Stimulated activated CD4-positive, alpha-beta T cell treated with anti-CD3 and anti-CD28 coated beads, Interleukin-15, amount 100 ng/mL, for 48 hours (primary cell): ENCODE measurements at regions not wholly inside any gene's neighbourhood (a gene's known extent, or its start where the extent isn't known, plus 50 kb on each side); places are given as distances from the start of the nearest gene placed in this dataset.

ENCODE experiments used
- DNase-seq, 2 donors: peaks; one replicate each; pipeline ENCODE4 v3.0.0-alpha.2; 2020; ENCODE audit warnings: low read depth in 2 of 2

GRCh38 chr3:5616873-5617272, 429.4 kb downstream of the EDEM1 start:
- DNase-seq, result no peak

GRCh38 chr3:5618170-5618569, 430.7 kb downstream of the EDEM1 start:
- no peak for DNase-seq

- DNase-seq, result no peak
Observed at GRCh38 chr3:5630406-5630805, 442.9 kb downstream of the EDEM1 start.

GRCh38 chr3:5633960-5634359, 446.5 kb downstream of the EDEM1 start:
- DNase-seq, result no peak

GRCh38 chr3:5634411-5634810, 446.9 kb downstream of the EDEM1 start:
- DNase-seq, result no peak

- no peak for DNase-seq
Observed at GRCh38 chr3:5635746-5636145, 448.2 kb downstream of the EDEM1 start.

GRCh38 chr3:5638550-5638949, 451.0 kb downstream of the EDEM1 start:
- no peak for DNase-seq

GRCh38 chr3:5644773-5645670, 457.5 kb downstream of the EDEM1 start:
- DNase-seq, result no peak

GRCh38 chr3:5645692-5646410, 458.3 kb downstream of the EDEM1 start:
- DNase-seq, result no peak

GRCh38 chr3:5650303-5650702, 462.8 kb downstream of the EDEM1 start:
- DNase-seq, result no peak

GRCh38 chr3:5651351-5651750, 463.8 kb downstream of the EDEM1 start:
- DNase-seq, result no peak

GRCh38 chr3:5653426-5654143, 466.1 kb downstream of the EDEM1 start:
- DNase-seq, result no peak

- DNase-seq, result no peak
Observed at GRCh38 chr3:5657106-5657505, 469.6 kb downstream of the EDEM1 start.

GRCh38 chr3:5663601-5664000, 476.1 kb downstream of the EDEM1 start:
- DNase-seq, result no peak

- no peak for DNase-seq
Observed at GRCh38 chr3:5666455-5666854, 478.9 kb downstream of the EDEM1 start.

GRCh38 chr3:5673521-5673920, 486.0 kb downstream of the EDEM1 start:
- no peak for DNase-seq

GRCh38 chr3:5675319-5675718, 487.8 kb downstream of the EDEM1 start:
- no peak for DNase-seq

- DNase-seq, result no peak
Observed at GRCh38 chr3:5677555-5677954, 490.0 kb downstream of the EDEM1 start.

GRCh38 chr3:5678248-5678647, 490.7 kb downstream of the EDEM1 start:
- no peak for DNase-seq

GRCh38 chr3:5678844-5679243, 491.3 kb downstream of the EDEM1 start:
- DNase-seq, result no peak

- DNase-seq, result no peak
Observed at GRCh38 chr3:5687230-5687629, 499.7 kb downstream of the EDEM1 start.

GRCh38 chr3:5690490-5690889, 503.0 kb downstream of the EDEM1 start:
- DNase-seq, result no peak
